ENCODE measurements at regions not wholly inside any gene's neighbourhood (a gene's known extent, or its start where the extent isn't known, plus 50 kb on each side); places are given as distances from the start of the nearest gene placed in this dataset.

GRCh38 chrX:117510453-117510852 is 606.2 kb downstream of the KLHL13 start:
- Histone ChIP-seq H3K27me3 (ENCODE audit: control insufficient read depth, insufficient read depth, low read length) (no peaks in the 10 kb centered on the region), H3K27ac (ENCODE audit: low read length) (no peak overlapping the region), H3K36me3 (ENCODE audit: control insufficient read depth, insufficient read depth, low read length) (no peaks in the 10 kb centered on the region), H3K4me3 (ENCODE audit: low read length) (no peak overlapping the region), H3K4me1 (ENCODE audit: control insufficient read depth, insufficient read depth, low read length) (no peaks in the 10 kb centered on the region), H3K9me3 (replicated peaks; ENCODE audit: control insufficient read depth, low read depth, low read length) (no peaks in the 10 kb centered on the region)
- DNase-seq = peak; percentile 21
- WGBS (ENCODE audit: insufficient coverage) = 13% methylated on average over 3 of the region's 3 CpGs

GRCh38 chrX:117508021-117508420 is 608.6 kb downstream of the KLHL13 start:
- no CpG with 5 or more reads among the region's 2 CpGs for WGBS (ENCODE audit: insufficient coverage)
- Histone ChIP-seq H3K36me3 (ENCODE audit: control insufficient read depth, insufficient read depth, low read length) (no peaks in the 10 kb centered on the region), H3K27me3 (ENCODE audit: control insufficient read depth, insufficient read depth, low read length) (no peaks in the 10 kb centered on the region), H3K4me1 (ENCODE audit: control insufficient read depth, insufficient read depth, low read length) (no peaks in the 10 kb centered on the region), H3K9me3 (replicated peaks; ENCODE audit: control insufficient read depth, low read depth, low read length) (no peaks in the 10 kb centered on the region), H3K27ac (ENCODE audit: low read length) (no peak overlapping the region), H3K4me3 (ENCODE audit: low read length) (no peak overlapping the region)
- DNase-seq = no peak

GRCh38 chrX:117487421-117487820 is 629.2 kb downstream of the KLHL13 start:
- no peak overlapping the region for H3K4me3 ChIP-seq (ENCODE audit: low read length)
- peak; percentile 27 for DNase-seq
- no CpG with 5 or more reads among the region's 1 CpG for WGBS (ENCODE audit: insufficient coverage)
- no peak overlapping the region for H3K27ac ChIP-seq (ENCODE audit: low read length)
- H3K9me3 ChIP-seq (replicated peaks; ENCODE audit: control insufficient read depth, low read depth, low read length) = no peaks in the 10 kb centered on the region
- H3K4me1 ChIP-seq (ENCODE audit: control insufficient read depth, insufficient read depth, low read length) = no peaks in the 10 kb centered on the region
- peaks cover 3% of the 10 kb centered on the region for H3K27me3 ChIP-seq (ENCODE audit: control insufficient read depth, insufficient read depth, low read length)
- no peaks in the 10 kb centered on the region for H3K36me3 ChIP-seq (ENCODE audit: control insufficient read depth, insufficient read depth, low read length)

GRCh38 chrX:117483950-117484349 is 632.7 kb downstream of the KLHL13 start:
- no peak overlapping the region for H3K4me3 ChIP-seq (ENCODE audit: low read length)
- H3K4me1 ChIP-seq (ENCODE audit: control insufficient read depth, insufficient read depth, low read length) = no peaks in the 10 kb centered on the region
- 59% methylated on average over 5 of the region's 6 CpGs for WGBS (ENCODE audit: insufficient coverage)
- DNase-seq = no peak
- peaks cover 3% of the 10 kb centered on the region for H3K27me3 ChIP-seq (ENCODE audit: control insufficient read depth, insufficient read depth, low read length)
- H3K9me3 ChIP-seq (replicated peaks; ENCODE audit: control insufficient read depth, low read depth, low read length) = no peaks in the 10 kb centered on the region
- H3K36me3 ChIP-seq (ENCODE audit: control insufficient read depth, insufficient read depth, low read length) = no peaks in the 10 kb centered on the region
- no peak overlapping the region for H3K27ac ChIP-seq (ENCODE audit: low read length)

- Histone ChIP-seq H3K27ac (ENCODE audit: low read length) (no peak overlapping the region), H3K4me1 (ENCODE audit: control insufficient read depth, insufficient read depth, low read length) (no peaks in the 10 kb centered on the region), H3K27me3 (ENCODE audit: control insufficient read depth, insufficient read depth, low read length) (no peaks in the 10 kb centered on the region), H3K4me3 (ENCODE audit: low read length) (no peak overlapping the region), H3K9me3 (replicated peaks; ENCODE audit: control insufficient read depth, low read depth, low read length) (peaks cover 4% of the 10 kb centered on the region), H3K36me3 (ENCODE audit: control insufficient read depth, insufficient read depth, low read length) (no peaks in the 10 kb centered on the region)
- 67% methylated on average over 1 of the region's 1 CpG for WGBS (ENCODE audit: insufficient coverage)
- no peak for DNase-seq
These were observed 658.2 kb downstream of the KLHL13 start for GRCh38 chrX:117458243-117458968.

- H3K4me3 ChIP-seq (ENCODE audit: low read length) = no peak overlapping the region
- no peaks in the 10 kb centered on the region for H3K9me3 ChIP-seq (replicated peaks; ENCODE audit: control insufficient read depth, low read depth, low read length)
- 63% methylated on average over 1 of the region's 3 CpGs for WGBS (ENCODE audit: insufficient coverage)
- DNase-seq = no peak
- no peaks in the 10 kb centered on the region for H3K4me1 ChIP-seq (ENCODE audit: control insufficient read depth, insufficient read depth, low read length)
- H3K27me3 ChIP-seq (ENCODE audit: control insufficient read depth, insufficient read depth, low read length) = no peaks in the 10 kb centered on the region
- no peak overlapping the region for H3K27ac ChIP-seq (ENCODE audit: low read length)
- H3K36me3 ChIP-seq (ENCODE audit: control insufficient read depth, insufficient read depth, low read length) = no peaks in the 10 kb centered on the region
These were observed 660.8 kb downstream of the KLHL13 start for GRCh38 chrX:117455787-117456186.

GRCh38 chrX:117429501-117429900 is 687.1 kb downstream of the KLHL13 start:
- no peak overlapping the region for H3K4me3 ChIP-seq (ENCODE audit: low read length)
- no peaks in the 10 kb centered on the region for H3K4me1 ChIP-seq (ENCODE audit: control insufficient read depth, insufficient read depth, low read length)
- H3K36me3 ChIP-seq (ENCODE audit: control insufficient read depth, insufficient read depth, low read length) = no peaks in the 10 kb centered on the region
- no CpG with 5 or more reads among the region's 2 CpGs for WGBS (ENCODE audit: insufficient coverage)
- H3K9me3 ChIP-seq (replicated peaks; ENCODE audit: control insufficient read depth, low read depth, low read length) = no peaks in the 10 kb centered on the region
- H3K27ac ChIP-seq (ENCODE audit: low read length) = no peak overlapping the region
- no peaks in the 10 kb centered on the region for H3K27me3 ChIP-seq (ENCODE audit: control insufficient read depth, insufficient read depth, low read length)
- peak; percentile 60 for DNase-seq

- no peaks in the 10 kb centered on the region for H3K9me3 ChIP-seq (replicated peaks; ENCODE audit: control insufficient read depth, low read depth, low read length)
- no peaks in the 10 kb centered on the region for H3K36me3 ChIP-seq (ENCODE audit: control insufficient read depth, insufficient read depth, low read length)
- no peak for DNase-seq
- H3K27ac ChIP-seq (ENCODE audit: low read length) = no peak overlapping the region
- H3K4me3 ChIP-seq (ENCODE audit: low read length) = no peak overlapping the region
- H3K4me1 ChIP-seq (ENCODE audit: control insufficient read depth, insufficient read depth, low read length) = no peaks in the 10 kb centered on the region
- WGBS (ENCODE audit: insufficient coverage) = no CpG with 5 or more reads among the region's 4 CpGs
- H3K27me3 ChIP-seq (ENCODE audit: control insufficient read depth, insufficient read depth, low read length) = no peaks in the 10 kb centered on the region
These were observed 709.0 kb downstream of the KLHL13 start for GRCh38 chrX:117407449-117408150.

GRCh38 chrX:117400839-117401238 is 715.8 kb downstream of the KLHL13 start:
- no peaks in the 10 kb centered on the region for H3K4me1 ChIP-seq (ENCODE audit: control insufficient read depth, insufficient read depth, low read length)
- no peak for DNase-seq
- no peak overlapping the region for H3K4me3 ChIP-seq (ENCODE audit: low read length)
- H3K36me3 ChIP-seq (ENCODE audit: control insufficient read depth, insufficient read depth, low read length) = no peaks in the 10 kb centered on the region
- H3K27ac ChIP-seq (ENCODE audit: low read length) = no peak overlapping the region
- peaks cover 3% of the 10 kb centered on the region for H3K27me3 ChIP-seq (ENCODE audit: control insufficient read depth, insufficient read depth, low read length)
- H3K9me3 ChIP-seq (replicated peaks; ENCODE audit: control insufficient read depth, low read depth, low read length) = no peaks in the 10 kb centered on the region
- no CpG with 5 or more reads among the region's 2 CpGs for WGBS (ENCODE audit: insufficient coverage)

GRCh38 chrX:117400005-117400404 is 716.6 kb downstream of the KLHL13 start:
- no peak overlapping the region for H3K27ac ChIP-seq (ENCODE audit: low read length)
- H3K36me3 ChIP-seq (ENCODE audit: control insufficient read depth, insufficient read depth, low read length) = no peaks in the 10 kb centered on the region
- no peaks in the 10 kb centered on the region for H3K9me3 ChIP-seq (replicated peaks; ENCODE audit: control insufficient read depth, low read depth, low read length)
- H3K27me3 ChIP-seq (ENCODE audit: control insufficient read depth, insufficient read depth, low read length) = peaks cover 3% of the 10 kb centered on the region
- no peaks in the 10 kb centered on the region for H3K4me1 ChIP-seq (ENCODE audit: control insufficient read depth, insufficient read depth, low read length)
- no peak for DNase-seq
- no CpG with 5 or more reads among the region's 2 CpGs for WGBS (ENCODE audit: insufficient coverage)
- H3K4me3 ChIP-seq (ENCODE audit: low read length) = no peak overlapping the region

Measured in muscle of leg (tissue), 3 donors.